Fibroblast of skin of right biceps (primary cell): ENCODE measurements at regions not wholly inside any gene's neighbourhood (a gene's known extent, or its start where the extent isn't known, plus 50 kb on each side); places are given as distances from the start of the nearest gene placed in this dataset.
A peak's percentile ranks its signal among the peaks of the same experiment; 100 is the strongest.

Experiments used
- DNase-seq: peaks from one replicate; pipeline ENCODE4 v3.0.0-alpha.2; 2013

DNA sequence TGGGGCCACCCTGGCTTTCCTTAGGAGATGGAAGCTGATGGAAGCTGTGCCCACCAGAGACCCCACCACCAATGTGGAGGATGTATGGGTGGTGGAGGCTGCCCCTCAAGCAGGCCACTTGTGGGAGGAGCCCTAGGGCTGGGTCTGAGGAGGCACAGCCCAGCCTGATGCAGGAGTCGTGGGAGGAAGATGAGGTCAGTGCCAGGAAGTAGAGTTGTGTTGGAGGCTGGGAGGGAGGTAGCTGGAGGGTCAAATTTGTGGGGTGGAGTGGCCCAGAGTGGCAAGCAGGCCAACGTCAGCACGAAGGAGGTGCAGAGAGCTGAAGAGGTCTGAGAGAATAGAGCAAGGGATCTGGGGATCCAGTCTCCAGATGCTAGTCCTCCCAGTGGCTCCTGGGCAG is 119.0 kb upstream of the USP24 start:
- DNase-seq, result no peak

DNA sequence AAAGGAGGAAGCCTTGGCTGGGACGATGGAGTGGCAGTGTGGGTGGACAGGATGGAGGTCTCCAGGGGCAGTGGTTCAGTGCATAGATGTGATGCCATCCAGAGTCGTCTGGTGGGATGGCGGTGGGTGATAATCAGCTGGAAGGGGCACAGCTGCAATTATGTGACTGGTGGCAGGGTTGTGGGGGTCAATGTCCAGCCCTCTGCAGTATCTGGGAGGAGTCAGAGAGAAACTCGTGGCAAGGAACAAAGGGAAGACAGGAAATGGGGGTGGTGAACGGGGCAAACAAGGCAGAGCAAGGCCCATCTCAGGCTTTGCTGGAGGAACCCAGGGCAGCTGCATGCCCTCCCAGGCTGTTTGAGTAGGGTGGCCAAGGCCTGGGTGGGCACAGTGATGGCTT is 118.3 kb upstream of the USP24 start:
- DNase-seq, result no peak

DNA sequence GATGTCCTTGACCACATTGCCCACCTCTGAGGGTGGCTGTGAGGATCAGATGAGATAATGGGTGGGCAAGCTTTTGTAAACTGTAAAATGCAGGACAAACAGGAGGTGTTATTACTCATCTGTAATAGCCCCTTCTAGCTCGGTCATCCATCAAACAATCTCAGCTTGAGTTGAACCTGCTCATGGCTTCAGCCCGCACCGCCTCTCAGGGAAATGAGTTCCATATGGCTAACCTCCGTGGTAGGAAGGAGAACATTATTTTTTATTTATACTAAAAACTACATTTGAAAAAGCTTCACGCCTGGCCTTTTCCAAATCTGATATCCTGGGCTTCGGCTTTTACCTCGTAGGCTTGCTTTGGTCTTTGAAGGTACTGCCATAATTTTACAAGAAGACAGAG is 116.2 kb upstream of the USP24 start:
- DNase-seq, result peak; percentile 52

DNA sequence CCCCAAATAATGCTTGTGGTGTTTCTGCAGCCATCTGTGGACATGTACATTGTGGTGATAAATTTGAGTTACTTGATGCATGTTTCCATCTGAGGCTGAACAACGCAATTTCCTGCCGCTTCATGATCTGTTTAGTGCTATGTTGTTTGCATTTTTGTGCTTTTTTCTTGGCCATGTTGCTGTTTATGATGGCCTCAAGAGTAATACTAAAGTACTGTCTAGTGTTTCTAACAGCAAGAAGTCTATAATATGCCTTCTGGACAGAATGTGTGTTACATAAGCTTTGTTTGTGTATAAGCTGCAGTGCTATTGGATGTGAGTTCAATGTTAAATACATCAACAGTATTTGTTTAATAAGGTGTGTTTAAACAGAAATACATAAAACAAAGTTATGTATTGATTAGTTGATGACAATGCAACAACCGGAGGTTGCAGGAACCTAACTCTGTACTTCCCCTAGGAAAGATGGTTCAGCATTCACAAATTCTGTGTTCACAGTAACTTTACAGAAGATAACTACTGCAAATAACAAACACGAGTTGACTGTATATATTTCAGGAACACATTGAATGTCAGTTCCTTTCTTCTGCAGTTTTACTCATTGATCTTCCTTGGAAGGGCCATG is 114.8 kb upstream of the USP24 start:
- DNase-seq, result no peak

DNA sequence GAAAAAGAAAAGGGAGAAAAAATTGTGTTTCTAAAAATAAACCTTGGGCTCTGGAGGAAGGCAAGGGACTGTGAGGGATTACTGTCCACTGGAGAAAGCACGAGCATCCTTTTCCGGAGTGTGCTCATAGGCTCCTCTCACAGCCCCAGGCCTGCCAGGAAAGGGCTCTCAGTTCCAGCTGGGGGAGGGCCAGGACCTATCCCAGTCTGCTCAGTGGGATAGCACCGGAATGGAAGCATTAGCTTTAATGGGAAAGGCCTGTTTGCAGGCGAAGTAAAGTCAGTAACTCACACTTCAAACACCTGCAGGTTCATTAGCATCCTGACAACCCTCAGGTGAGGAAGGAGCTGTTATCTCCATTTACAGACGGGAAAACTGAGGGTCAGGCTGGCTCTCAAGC is 113.9 kb upstream of the USP24 start:
- no peak for DNase-seq

DNA sequence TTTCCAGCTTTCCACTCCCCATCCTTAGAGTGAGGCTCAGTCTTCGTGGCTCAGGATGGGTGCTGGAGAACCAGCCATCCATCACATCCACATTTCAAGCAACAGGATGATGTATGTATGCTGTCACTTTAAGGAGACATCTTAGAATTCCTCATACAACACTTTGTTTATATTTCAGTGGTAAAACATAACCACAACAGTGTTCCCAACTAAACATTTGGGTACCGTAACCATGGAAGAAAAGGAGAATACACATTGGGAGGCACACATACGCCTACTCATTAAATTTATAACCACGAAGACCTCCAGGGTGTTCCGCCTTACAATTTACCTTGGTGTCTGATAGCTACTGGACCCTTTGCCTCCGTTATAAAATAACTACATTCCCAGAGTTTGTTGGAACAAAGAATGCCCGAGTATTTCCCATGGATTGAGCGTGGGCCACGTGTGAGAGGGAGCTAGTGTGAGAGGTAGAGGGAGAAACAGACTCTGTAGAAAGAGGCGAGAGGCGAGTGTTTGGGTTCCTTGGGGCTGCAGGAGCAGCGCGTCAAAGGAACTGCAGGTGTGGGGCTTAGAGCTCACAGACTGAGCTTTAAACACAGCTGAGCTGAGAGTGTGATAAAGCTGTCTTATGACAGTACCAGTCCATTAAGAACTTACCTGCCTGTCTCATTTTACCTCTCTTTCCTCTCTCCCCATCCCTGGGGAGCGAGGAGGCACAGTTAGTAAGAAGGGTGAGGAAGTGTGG is 111.5 kb upstream of the USP24 start:
- DNase-seq, result no peak

DNA sequence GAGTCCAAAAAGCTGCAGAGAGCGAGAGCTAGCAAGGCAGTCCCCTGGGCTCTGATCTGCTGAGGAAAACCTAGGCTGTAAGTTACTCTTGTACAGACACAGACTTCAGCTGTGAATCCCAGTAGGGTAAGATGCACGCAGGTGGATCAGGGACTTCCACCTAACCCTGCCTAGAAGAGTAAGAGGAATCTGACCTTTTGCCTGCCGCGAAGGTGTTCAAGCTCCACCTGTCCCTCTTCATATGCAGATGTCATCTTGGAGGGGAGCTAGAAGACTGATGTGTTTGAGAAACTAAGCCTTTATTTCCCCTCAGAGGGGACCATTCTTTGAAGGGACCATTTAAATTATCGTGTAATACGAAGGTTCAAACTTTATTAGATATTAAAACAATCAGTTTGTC is 108.6 kb upstream of the USP24 start:
- no peak for DNase-seq

DNA sequence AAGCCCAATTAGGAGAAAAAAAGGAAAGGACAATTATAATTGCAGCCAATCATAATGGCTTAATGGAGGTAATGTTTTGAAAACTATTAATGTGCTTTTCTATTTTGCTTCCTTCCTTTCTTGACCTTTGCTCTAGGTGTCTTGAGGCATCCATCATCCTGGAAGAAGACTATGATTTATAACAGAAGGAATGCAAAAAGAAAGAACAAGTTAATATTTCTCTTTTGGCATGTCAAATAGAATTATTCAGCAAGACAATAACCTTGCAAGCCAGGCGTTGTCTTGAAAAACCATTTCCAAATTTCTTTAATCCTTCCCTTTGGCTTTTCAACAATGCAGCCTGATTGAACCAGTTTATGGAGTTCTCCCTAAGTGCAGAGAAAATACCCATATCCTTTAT is 107.7 kb upstream of the USP24 start:
- DNase-seq, result no peak

DNA sequence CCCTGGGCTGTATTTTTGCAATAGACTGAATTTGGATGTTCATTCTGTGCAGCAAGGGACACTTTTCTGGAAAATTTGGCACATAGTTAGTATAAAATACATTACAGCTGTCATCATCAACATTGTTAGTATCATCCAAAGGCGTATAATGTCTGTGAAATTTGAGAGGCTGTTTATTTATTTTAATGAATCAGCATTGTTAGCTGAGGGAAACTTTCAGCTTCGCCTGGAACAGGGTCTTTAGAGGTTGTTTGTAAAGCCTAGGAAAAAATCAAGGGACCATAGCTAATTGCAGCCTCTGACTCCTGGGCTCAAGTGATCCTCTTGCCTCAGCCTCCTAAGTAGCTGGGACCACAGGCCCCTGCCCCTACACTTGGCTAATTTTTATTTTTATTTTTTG is 106.8 kb upstream of the USP24 start:
- DNase-seq, result peak; percentile 71

DNA sequence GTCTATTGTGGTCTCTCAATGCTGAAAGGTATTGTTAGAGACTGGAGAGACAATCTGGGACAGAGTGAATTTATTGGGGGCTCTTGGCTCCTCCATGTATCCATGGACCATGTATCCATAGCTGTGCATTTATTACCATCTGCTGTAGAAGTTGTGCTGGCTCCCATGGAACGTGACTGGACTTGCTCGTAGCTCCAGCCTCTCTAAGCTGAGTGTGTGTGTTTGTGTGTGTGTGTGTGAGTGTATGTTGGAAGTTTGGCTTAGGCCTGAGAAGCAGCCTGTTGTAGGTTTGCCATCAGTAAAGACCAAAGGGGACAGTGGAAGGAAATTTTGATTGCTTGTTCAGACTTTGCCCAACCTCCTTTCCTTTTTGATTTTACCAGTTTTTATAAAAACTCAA is 105.7 kb upstream of the USP24 start:
- DNase-seq, result no peak

DNA sequence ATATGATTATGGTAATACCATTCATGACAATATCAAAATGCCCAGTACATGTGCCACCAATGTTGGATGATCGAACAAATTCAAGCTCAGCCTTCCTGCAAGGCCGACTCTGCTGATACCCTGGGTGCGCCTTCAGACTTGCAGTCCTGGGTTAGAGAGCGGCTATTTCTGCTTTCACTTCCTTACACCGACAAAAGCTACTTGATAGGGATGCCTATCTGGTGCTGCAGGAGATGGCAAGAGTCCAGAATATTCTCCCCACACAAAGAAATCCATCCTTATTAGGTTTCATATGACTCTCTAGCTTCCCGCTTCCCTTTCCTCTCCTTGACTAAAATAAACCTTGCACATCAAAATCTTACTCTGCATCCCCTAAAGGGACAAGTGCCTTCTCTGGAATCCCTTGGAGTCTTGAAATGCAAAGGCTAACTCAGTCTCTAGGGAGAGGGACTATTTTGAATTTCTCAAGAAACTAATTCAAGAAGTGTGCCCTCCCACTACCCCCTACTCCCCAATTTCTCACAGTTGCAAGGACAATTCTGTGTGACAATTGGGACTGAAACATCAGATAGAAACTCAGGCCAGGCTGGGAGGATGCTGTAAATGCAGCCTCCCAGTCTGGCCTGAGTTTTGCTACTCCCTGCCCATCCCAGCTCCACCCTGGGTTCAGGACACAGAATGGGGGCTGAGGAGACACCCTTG is 103.1 kb upstream of the USP24 start:
- peak; percentile 33 for DNase-seq

DNA sequence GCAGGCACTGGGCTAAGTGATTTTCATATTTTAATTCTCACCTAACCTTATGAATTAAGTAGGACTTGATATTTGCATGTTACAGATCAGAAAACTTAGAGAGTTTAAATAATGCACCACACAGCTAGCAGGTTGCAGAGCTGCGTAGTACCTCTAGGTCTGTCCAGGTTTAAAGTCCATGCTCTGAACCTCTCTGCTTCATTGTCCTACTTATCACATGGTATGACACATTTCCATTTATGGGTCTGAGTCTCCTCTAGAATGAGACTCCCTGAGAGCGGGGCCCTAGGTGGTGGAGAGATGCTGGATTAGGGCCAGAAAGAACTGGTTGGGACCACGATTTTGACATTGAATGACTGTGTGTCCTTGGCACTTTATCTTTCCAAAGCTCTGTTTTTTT is 102.5 kb upstream of the USP24 start:
- DNase-seq, result no peak

DNA sequence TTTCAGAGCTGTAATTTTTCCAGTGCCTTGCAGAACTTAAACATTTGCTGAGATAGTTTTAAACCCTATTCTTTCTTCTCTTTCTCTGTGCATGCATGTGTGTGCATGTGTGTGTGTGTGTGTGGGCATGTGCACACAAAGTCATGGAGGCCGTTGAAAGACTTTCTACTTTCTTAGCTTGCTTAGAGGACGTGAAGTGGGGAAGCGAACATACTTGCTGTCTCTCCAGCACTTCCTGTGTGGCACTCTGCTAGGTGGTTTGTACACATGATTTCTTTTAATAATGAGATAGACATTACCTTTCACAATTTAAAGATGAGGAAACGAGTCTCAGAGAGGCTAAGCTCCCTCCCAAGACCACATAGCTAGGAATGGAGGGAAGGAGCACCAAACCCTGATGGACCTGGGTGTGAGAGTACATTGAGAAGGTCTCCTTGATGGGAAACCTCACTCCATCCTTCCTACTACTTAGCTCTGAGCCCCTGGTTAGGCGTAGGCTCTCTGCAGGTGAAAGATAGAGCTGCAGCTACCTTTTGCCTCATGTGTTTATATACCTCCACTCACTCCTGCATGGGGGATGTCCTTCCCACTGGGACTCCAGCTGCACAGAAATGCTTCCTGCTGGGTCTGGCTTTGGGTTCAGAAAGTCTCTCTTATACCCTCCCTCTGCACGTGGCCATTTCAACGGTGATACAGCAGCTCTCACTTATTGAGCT is 101.9 kb upstream of the USP24 start:
- no peak for DNase-seq

DNA sequence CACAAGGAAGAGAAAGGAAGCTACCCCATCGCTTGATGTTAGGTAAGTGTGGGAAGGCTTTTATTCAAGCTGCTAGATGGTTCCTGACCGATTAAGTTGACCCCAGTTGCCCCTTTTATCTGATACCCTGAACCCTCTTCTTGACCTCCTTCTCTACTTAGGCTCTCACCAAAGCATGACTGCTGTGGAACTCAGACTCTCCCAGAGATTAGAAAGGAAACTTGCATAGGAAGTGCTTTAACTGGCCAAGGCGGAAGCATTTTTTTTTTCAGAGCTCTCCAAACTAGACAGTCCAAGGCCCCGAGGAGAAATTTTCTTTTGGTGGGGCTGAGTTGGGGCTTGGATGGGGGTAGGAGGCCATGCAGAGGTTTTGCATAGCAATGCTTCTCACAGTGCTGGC is 101.3 kb upstream of the USP24 start:
- DNase-seq, result no peak

DNA sequence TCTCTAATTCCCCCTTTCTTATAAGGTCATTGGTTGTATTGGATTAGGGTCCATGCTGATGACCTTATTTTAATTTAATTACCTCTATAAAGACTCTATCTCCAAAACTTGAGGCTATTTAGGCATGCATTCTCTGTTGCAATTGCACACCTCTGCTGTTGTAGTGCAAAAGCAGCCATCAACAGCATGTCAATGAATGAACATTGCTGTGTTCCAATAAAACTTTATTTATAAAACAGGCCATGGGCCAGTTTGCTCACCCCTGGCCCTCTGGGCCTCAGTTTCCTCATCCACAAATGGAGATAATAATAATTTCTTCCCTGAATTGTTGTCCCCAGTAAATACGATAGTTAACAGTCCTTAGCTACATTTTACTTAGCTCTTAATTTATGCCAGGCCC is 100.4 kb upstream of the USP24 start:
- DNase-seq, result no peak

DNA sequence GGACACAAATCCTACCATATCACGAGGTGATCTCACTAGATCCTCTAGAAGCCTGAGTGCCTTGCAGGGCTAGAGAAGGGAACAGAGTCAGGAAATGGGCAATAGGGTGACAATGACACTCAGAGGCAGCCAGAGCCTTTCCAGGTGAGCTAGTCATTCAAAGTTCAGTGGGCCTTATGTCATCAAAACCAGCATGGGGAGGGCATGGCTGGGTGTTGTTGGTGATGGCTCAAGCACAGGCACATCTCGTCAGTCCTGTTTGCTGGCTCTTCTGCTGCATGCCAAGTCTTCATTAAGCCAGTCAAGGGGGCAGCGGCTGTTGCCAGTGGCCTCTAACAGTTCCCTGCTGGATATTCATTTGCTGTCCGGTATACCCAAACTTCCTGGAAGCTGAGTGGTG is 99.6 kb upstream of the USP24 start:
- DNase-seq, result no peak

DNA sequence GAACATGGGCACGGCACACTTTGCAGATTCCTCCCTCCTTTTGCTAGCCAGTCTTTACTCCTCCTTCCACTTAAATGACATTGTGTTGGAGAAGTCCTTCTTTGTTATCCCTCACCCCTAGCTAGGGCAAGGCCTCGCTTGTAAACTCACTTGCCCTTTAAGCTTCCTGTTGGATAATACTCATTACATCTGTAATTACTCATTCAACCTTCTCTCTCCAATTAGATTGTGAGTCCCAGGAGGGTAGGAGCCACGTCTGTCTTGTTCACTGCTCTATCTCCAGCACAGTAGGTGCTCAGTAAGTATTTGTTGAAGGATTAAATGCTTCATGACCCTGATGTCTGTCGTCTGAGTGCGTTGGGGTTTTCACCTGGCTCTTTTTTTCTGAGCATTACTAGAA is 98.7 kb upstream of the USP24 start:
- DNase-seq, result no peak

DNA sequence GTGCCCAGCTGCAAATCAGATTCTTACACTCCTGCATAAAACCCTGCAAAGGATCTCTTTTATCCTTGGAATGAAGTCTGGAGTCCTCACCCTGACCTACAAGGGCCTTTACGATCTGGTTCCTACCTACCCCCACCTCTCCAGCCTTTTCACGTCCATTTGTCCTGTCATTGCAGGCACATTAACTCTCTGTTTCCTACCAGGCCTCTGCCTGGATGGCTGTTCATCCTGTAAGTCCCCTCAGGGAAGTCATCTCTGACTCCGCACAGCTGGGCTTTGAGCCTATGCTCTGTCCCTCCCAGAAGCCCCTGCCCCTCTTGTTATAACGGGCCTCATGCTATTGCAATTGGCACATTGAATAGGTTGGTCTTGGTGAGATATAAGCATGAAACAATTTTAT is 96.8 kb upstream of the USP24 start:
- DNase-seq, result no peak

DNA sequence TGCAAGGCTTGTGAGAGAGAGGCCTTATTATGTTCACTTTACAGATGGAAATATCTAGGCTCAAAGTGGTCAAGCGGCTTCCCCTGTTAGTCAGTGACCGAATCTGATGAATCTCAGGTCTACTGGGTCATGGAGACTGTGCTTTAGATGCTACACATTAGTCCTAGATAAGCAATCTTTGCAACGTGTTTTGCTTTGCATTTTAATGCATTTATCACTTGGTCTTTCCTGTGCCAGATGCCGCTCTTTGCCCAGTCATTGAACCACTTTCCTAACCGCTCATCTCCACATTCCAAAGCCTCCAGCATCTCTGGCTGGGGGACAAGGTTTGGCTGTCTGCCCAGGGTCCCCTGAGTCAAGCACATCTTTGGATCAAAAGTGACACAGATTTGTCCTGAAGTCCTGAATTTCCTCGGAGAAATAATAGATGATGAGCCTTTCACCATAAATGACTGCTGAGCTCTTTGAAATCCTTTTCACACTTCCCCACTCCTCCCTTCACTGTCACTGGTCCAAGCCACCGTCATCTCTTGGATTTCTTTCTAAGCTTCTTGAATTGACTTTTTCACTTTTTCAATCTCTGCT is 96.0 kb upstream of the USP24 start:
- peak; percentile 91 for DNase-seq

DNA sequence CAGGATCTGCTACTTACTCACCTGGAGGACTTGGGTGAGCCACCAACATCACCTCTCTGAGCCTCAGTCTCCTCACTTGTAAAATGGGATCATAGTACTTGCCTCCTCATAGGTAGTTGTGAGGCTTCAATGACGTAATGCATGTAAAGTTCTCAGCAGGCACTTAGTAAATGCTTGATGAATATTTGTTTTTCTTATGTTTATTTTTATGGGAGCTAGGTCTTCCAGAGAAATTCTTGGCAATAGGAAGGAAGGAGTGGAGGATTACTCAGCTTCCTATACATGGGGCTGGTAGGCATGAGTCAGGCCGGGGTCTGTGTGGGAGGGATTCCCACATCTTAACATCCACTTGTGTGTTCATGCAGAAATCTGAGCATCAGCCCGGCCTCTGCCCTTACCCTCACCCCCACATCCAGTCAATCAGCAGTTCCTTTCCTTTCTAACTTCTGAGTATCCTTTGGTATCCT is 95.4 kb upstream of the USP24 start:
- peak; percentile 99 for DNase-seq

DNA sequence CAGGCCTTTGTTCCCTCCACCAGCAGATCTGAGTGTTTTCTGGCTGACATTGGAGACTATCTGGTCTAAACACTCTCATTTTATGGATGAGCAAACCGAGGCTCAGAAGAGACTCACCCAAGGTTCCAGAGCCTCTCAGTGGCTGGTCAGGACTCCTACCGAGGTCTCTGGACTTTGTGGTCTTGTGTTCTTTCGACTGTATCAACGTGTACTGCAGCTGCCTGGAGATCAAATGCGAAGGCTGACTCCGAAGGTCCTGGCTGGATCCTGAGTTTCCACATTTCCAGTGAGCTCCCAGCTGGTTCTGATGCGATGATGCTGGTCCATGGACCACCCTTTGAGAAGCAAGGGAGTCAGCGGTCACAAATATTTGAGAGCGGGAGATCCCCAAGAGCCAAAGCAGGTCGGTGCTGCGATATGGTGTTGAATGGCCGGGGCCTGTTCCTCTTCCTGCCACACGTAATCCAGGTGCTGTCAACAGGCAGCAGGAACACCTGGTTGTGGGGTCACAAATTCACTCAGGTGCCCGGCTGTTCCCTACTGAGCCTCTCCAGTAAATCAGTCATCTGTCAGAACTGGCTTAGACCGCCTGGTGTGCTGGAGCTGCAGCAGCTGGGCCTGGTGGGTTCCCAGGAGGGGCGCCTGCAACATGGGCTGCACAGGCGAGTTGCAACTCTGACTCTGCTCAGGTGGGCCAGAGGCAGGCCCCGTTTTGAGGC is 94.8 kb upstream of the USP24 start:
- no peak for DNase-seq

DNA sequence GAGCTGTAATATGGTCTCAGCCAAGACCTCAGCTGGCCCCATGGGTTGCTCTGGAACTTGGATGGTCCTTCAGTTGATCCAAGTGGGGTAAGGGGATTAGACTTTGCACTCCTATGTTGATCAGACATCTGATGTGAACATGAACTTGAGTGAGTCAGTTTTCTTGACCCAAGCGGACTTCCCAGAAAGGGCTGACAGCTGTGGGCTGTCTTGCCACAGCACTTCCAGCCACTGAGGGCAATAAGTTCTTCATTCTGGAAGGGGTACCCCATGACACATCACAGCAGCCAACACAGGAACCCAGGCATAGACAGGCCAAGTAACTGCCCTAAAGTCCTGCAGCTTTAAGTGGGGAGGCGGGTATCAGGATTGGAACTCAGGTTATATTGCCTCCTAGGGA is 93.9 kb upstream of the USP24 start:
- peak; percentile 23 for DNase-seq

DNA sequence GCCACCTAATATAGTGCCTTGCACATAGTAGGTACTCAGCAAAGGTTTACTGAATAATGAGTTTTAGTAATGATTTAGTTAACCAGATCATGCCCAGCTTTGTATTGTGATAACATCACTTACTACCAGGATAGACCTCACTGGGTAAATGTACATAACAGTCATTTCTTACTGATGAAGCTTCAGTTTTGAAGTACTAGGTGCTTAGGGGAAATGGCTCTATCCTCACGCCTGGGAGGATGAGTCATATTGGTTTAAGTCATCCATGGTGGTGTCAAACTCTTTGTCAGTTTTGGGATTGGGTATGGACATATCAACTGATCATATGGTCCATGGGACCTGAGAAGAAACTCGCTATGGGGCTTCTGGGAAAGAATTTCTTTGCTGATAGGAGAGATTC is 90.6 kb upstream of the USP24 start:
- DNase-seq, result peak; percentile 78
